ENCODE measurements at regions not wholly inside any gene's neighbourhood (a gene's known extent, or its start where the extent isn't known, plus 50 kb on each side); places are given as distances from the start of the nearest gene placed in this dataset.

- TF ChIP-seq SNAI2 (CRISPR knock-in tag; IDR thresholded peaks at IDR 0.05) (no peak), ISL1 (CRISPR knock-in tag; IDR thresholded peaks at IDR 0.05) (no peak), ZNF8 (CRISPR knock-in tag; IDR thresholded peaks at IDR 0.05) (no peak), OSR1 (CRISPR knock-in tag; IDR thresholded peaks at IDR 0.05) (no peak), CSDC2 (CRISPR knock-in tag; IDR thresholded peaks at IDR 0.05) (no peak)
These were observed 152.4 kb upstream of the ADCY1 start for GRCh38 chr7:45421806-45422205.

All from SK-N-SH treated with all-trans-retinoic acid at 6 μM for 48 hours (cell line).